ENCODE measurements at regions not wholly inside any gene's neighbourhood (a gene's known extent, or its start where the extent isn't known, plus 50 kb on each side); places are given as distances from the start of the nearest gene placed in this dataset.

- TF ChIP-seq CTCF (optimal IDR thresholded peaks at IDR 0.05 in 1 of 3, IDR thresholded peaks at IDR 0.05 in 1 of 3, conservative IDR thresholded peaks at IDR 0.05 in 1 of 3; ENCODE audit: extremely low read depth in 1 of 3, insufficient read depth in 2 of 3, low read length in 3 of 3), result no peak
- no peak for TF ChIP-seq EZH2 (IDR thresholded peaks at IDR 0.05; ENCODE audit: low read length)
- Histone ChIP-seq H3K79me2 (ENCODE audit: control insufficient read depth, insufficient read depth, low read length) (no peaks in the 10 kb centered on the region), H3K9me1 (ENCODE audit: control insufficient read depth, extremely low read depth, insufficient read depth, low read length) (no peaks in the 10 kb centered on the region), H3K9ac (ENCODE audit: control insufficient read depth, extremely low read depth, insufficient read depth, low read length) (no peak overlapping the region), H3K4me2 (ENCODE audit: control insufficient read depth, extremely low read depth, insufficient read depth, low read depth, low read length) (no peak overlapping the region), H3K27me3 (ENCODE audit: control insufficient read depth, extremely low read depth, insufficient read depth, low read length) (no peaks in the 10 kb centered on the region), H3K9me3 (ENCODE audit: control insufficient read depth, low read depth, low read length) (no peaks in the 10 kb centered on the region), H3K4me1 (ENCODE audit: control insufficient read depth, extremely low read depth, insufficient read depth, low read length) (no peaks in the 10 kb centered on the region), H4K20me1 (ENCODE audit: control insufficient read depth, extremely low read depth, insufficient read depth, low read length) (no peaks in the 10 kb centered on the region), H3K36me3 (ENCODE audit: control insufficient read depth in 2 of 2, extremely low read depth in 1 of 2, insufficient read depth in 2 of 2, low read length in 2 of 2) (no peaks in the 10 kb centered on the region), H3K4me3 (ENCODE audit: control insufficient read depth in 2 of 3, extremely low read depth in 1 of 3, insufficient read depth in 2 of 3, low read depth in 1 of 3, low read length in 3 of 3) (no peak overlapping the region), H3K27ac (ENCODE audit: control insufficient read depth, insufficient read depth, low read length) (no peak overlapping the region), H2AFZ (ENCODE audit: control insufficient read depth, low read length) (no peak overlapping the region)
- FAIRE-seq (no peak), DNase-seq (ENCODE audit: low read depth, low spot score) (no peak)
- dilution Hi-C loops (cut with MboI; ENCODE audit: extremely low pct_ligation_motif_present, low sequenced_read_pairs), result no loop called here
These were observed 626.9 kb downstream of the ZWINT start for GRCh38 chr10:55734112-55734511.

- no peak for FAIRE-seq
- no peak overlapping the region for H2AFZ ChIP-seq (ENCODE audit: control insufficient read depth, low read length)
- H3K9me3 ChIP-seq (ENCODE audit: control insufficient read depth, low read depth, low read length), result no peaks in the 10 kb centered on the region
- TF ChIP-seq EZH2 (IDR thresholded peaks at IDR 0.05; ENCODE audit: low read length) (no peak), CTCF (optimal IDR thresholded peaks at IDR 0.05 in 1 of 3, IDR thresholded peaks at IDR 0.05 in 1 of 3, conservative IDR thresholded peaks at IDR 0.05 in 1 of 3; ENCODE audit: extremely low read depth in 1 of 3, insufficient read depth in 2 of 3, low read length in 3 of 3) (no peak)
- H3K36me3 ChIP-seq (ENCODE audit: control insufficient read depth in 2 of 2, extremely low read depth in 1 of 2, insufficient read depth in 2 of 2, low read length in 2 of 2), result no peaks in the 10 kb centered on the region
- no peak overlapping the region for H3K27ac ChIP-seq (ENCODE audit: control insufficient read depth, insufficient read depth, low read length)
- dilution Hi-C loops (cut with MboI; ENCODE audit: extremely low pct_ligation_motif_present, low sequenced_read_pairs), result no loop called here
- no peak overlapping the region for H3K9ac ChIP-seq (ENCODE audit: control insufficient read depth, extremely low read depth, insufficient read depth, low read length)
- no peaks in the 10 kb centered on the region for H4K20me1 ChIP-seq (ENCODE audit: control insufficient read depth, extremely low read depth, insufficient read depth, low read length)
- H3K9me1 ChIP-seq (ENCODE audit: control insufficient read depth, extremely low read depth, insufficient read depth, low read length), result no peaks in the 10 kb centered on the region
- no peak overlapping the region for H3K4me2 ChIP-seq (ENCODE audit: control insufficient read depth, extremely low read depth, insufficient read depth, low read depth, low read length)
- H3K79me2 ChIP-seq (ENCODE audit: control insufficient read depth, insufficient read depth, low read length), result no peaks in the 10 kb centered on the region
- H3K4me3 ChIP-seq (ENCODE audit: control insufficient read depth in 2 of 3, extremely low read depth in 1 of 3, insufficient read depth in 2 of 3, low read depth in 1 of 3, low read length in 3 of 3), result no peak overlapping the region
- no peaks in the 10 kb centered on the region for H3K4me1 ChIP-seq (ENCODE audit: control insufficient read depth, extremely low read depth, insufficient read depth, low read length)
- DNase-seq (ENCODE audit: low read depth, low spot score), result no peak
- no peaks in the 10 kb centered on the region for H3K27me3 ChIP-seq (ENCODE audit: control insufficient read depth, extremely low read depth, insufficient read depth, low read length)
These were observed 656.1 kb downstream of the ZWINT start for GRCh38 chr10:55704950-55705349.
